ENCODE measurements at regions not wholly inside any gene's neighbourhood (a gene's known extent, or its start where the extent isn't known, plus 50 kb on each side); places are given as distances from the start of the nearest gene placed in this dataset.
"Not testable (repeated sequence)": the region's sequence is repeated elsewhere in the genome, so short reads cannot be mapped to it uniquely, and the experiment has no call there.

- no peak for DNase-seq (ENCODE audit: low read depth)
These were observed 132.9 kb upstream of the GRB10 start for GRCh38 chr7:50915621-50916020.

- DNase-seq (ENCODE audit: low read depth): no peak
These were observed 131.8 kb upstream of the GRB10 start for GRCh38 chr7:50914460-50914859.

GRCh38 chr7:50908628-50909290, 126.1 kb upstream of the GRB10 start:
- no peak for DNase-seq (ENCODE audit: low read depth)

- not testable (repeated sequence) for DNase-seq (ENCODE audit: low read depth)
These were observed 116.1 kb upstream of the GRB10 start for GRCh38 chr7:50898604-50899477.

- DNase-seq (ENCODE audit: low read depth): not testable (repeated sequence)
These were observed 104.4 kb upstream of the GRB10 start for GRCh38 chr7:50887061-50887460.

- no peak for DNase-seq (ENCODE audit: low read depth)
These were observed 89.7 kb upstream of the GRB10 start for GRCh38 chr7:50872437-50872836.

- DNase-seq (ENCODE audit: low read depth): peak; percentile 1
These were observed 86.5 kb upstream of the GRB10 start for GRCh38 chr7:50869108-50869725.

- DNase-seq (ENCODE audit: low read depth): no peak
These were observed 85.9 kb upstream of the GRB10 start for GRCh38 chr7:50868426-50869100.

GRCh38 chr7:50867034-50867356, 84.3 kb upstream of the GRB10 start:
- no peak for DNase-seq (ENCODE audit: low read depth)

GRCh38 chr7:50866343-50867033, 83.8 kb upstream of the GRB10 start:
- DNase-seq (ENCODE audit: low read depth): no peak

- DNase-seq (ENCODE audit: low read depth): no peak
These were observed 82.8 kb upstream of the GRB10 start for GRCh38 chr7:50865450-50865849.

GRCh38 chr7:50864694-50865093, 82.0 kb upstream of the GRB10 start:
- no peak for DNase-seq (ENCODE audit: low read depth)

GRCh38 chr7:50863053-50863452, 80.4 kb upstream of the GRB10 start:
- DNase-seq (ENCODE audit: low read depth): no peak

- DNase-seq (ENCODE audit: low read depth): no peak
These were observed 79.6 kb upstream of the GRB10 start for GRCh38 chr7:50862302-50862701.

- no peak for DNase-seq (ENCODE audit: low read depth)
These were observed 77.9 kb upstream of the GRB10 start for GRCh38 chr7:50860598-50860997.

- no peak for DNase-seq (ENCODE audit: low read depth)
These were observed 77.5 kb upstream of the GRB10 start for GRCh38 chr7:50860174-50860573.

- no peak for DNase-seq (ENCODE audit: low read depth)
These were observed 76.0 kb upstream of the GRB10 start for GRCh38 chr7:50858528-50859245.

- no peak for DNase-seq (ENCODE audit: low read depth)
These were observed 75.3 kb upstream of the GRB10 start for GRCh38 chr7:50857804-50858489.

GRCh38 chr7:50856806-50857205, 74.1 kb upstream of the GRB10 start:
- no peak for DNase-seq (ENCODE audit: low read depth)

GRCh38 chr7:50856231-50856630, 73.5 kb upstream of the GRB10 start:
- no peak for DNase-seq (ENCODE audit: low read depth)

GRCh38 chr7:50855526-50855925, 72.8 kb upstream of the GRB10 start:
- no peak for DNase-seq (ENCODE audit: low read depth)

Measured in HS-27A (cell line).